ENCODE measurements at regions not wholly inside any gene's neighbourhood (a gene's known extent, or its start where the extent isn't known, plus 50 kb on each side); places are given as distances from the start of the nearest gene placed in this dataset.

GRCh38 chr9:129289131-129289731 is 111.2 kb upstream of the IER5L start:
- TF ChIP-seq, protein P1, sequence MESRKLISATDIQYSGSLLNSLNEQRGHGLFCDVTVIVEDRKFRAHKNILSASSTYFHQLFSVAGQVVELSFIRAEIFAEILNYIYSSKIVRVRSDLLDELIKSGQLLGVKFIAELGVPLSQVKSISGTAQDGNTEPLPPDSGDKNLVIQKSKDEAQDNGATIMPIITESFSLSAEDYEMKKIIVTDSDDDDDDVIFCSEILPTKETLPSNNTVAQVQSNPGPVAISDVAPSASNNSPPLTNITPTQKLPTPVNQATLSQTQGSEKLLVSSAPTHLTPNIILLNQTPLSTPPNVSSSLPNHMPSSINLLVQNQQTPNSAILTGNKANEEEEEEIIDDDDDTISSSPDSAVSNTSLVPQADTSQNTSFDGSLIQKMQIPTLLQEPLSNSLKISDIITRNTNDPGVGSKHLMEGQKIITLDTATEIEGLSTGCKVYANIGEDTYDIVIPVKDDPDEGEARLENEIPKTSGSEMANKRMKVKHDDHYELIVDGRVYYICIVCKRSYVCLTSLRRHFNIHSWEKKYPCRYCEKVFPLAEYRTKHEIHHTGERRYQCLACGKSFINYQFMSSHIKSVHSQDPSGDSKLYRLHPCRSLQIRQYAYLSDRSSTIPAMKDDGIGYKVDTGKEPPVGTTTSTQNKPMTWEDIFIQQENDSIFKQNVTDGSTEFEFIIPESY (IDR thresholded peaks at IDR 0.05; ENCODE audit: extremely low read depth, insufficient replicate concordance, low read length) = no peak
- TF ChIP-seq, protein P2, sequence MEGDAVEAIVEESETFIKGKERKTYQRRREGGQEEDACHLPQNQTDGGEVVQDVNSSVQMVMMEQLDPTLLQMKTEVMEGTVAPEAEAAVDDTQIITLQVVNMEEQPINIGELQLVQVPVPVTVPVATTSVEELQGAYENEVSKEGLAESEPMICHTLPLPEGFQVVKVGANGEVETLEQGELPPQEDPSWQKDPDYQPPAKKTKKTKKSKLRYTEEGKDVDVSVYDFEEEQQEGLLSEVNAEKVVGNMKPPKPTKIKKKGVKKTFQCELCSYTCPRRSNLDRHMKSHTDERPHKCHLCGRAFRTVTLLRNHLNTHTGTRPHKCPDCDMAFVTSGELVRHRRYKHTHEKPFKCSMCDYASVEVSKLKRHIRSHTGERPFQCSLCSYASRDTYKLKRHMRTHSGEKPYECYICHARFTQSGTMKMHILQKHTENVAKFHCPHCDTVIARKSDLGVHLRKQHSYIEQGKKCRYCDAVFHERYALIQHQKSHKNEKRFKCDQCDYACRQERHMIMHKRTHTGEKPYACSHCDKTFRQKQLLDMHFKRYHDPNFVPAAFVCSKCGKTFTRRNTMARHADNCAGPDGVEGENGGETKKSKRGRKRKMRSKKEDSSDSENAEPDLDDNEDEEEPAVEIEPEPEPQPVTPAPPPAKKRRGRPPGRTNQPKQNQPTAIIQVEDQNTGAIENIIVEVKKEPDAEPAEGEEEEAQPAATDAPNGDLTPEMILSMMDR (IDR thresholded peaks at IDR 0.05 in 2 of 3, conservative IDR thresholded peaks at IDR 0.05 in 1 of 3; ENCODE audit: borderline replicate concordance in 1 of 3, insufficient read depth in 1 of 3, low read depth in 2 of 3, low read length in 2 of 3) = no peak
- TF ChIP-seq, protein P3, sequence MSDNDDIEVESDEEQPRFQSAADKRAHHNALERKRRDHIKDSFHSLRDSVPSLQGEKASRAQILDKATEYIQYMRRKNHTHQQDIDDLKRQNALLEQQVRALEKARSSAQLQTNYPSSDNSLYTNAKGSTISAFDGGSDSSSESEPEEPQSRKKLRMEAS (IDR thresholded peaks at IDR 0.05) = no peak
- no peak for TF ChIP-seq EZH2 (IDR thresholded peaks at IDR 0.05)
- TF ChIP-seq EZH2phosphoT487 (IDR thresholded peaks at IDR 0.05; ENCODE audit: borderline replicate concordance) = no peak
- no peak for TF ChIP-seq ZNF274 (IDR thresholded peaks at IDR 0.05; ENCODE audit: low read depth, low read length)
